ENCODE measurements at regions not wholly inside any gene's neighbourhood (a gene's known extent, or its start where the extent isn't known, plus 50 kb on each side); places are given as distances from the start of the nearest gene placed in this dataset.

DNA sequence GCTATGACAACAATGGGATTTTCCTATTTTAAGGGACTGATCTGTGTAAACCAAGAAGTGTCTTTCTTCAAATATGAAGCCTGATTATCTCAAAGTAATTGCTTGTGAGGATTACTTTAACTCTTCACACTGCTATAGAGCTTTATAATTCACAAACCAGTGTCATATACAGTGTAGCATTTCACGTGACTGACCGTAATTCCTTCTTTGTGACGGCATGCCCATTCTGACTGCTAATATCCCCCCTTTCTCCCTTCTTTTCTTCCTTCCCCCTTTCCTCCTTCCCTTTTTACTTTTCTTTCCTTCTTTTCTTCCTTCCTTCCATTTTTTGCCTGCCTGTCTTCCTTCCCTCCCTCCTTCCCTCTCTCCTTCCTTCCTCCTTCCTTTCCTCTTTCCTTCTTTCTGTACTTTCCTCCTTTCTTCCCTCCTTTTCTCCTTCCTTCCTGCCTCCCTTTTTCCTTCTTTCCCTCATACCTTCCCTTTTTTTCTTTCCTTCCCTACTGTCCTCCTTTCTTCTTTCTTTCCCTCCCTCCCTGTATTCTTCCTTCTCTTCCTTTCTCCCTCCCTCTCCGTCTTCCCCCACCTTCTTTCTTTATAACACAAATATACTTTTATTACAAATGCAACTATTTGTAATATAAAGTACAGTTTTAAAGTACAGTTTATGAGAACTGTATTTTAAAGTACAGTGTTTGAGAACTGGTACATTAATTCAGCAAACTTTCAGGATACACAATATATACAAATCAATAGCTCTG lies 75.0 kb upstream of the EXOC2 start:
- no peak for FAIRE-seq

DNA sequence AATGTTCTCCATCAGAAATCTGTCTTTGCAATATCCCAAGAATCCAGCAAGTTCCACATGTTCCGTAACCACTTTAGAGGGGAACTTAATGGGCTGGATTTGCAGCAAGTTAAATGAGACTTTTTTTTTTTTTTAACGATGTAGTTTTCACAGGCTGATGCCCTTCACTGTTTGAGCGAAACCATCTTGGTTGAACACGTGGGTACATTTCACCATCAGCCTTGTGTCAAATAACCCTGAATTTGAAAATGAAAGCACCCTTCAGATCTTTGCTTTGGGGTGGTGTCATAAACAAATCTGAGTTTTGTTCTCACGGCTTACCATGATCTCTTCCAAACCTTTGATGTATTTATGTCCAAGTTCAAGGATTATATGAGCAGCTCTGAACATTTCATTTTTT lies 73.7 kb upstream of the EXOC2 start:
- FAIRE-seq (no peak), DNase-seq (ENCODE audit: extremely low spot score, insufficient read length, low read depth) (no peak)

More for the DNA sequence above, 75.0 kb upstream of the EXOC2 start:
- no peak for DNase-seq (ENCODE audit: extremely low spot score, insufficient read length, low read depth)

DNA sequence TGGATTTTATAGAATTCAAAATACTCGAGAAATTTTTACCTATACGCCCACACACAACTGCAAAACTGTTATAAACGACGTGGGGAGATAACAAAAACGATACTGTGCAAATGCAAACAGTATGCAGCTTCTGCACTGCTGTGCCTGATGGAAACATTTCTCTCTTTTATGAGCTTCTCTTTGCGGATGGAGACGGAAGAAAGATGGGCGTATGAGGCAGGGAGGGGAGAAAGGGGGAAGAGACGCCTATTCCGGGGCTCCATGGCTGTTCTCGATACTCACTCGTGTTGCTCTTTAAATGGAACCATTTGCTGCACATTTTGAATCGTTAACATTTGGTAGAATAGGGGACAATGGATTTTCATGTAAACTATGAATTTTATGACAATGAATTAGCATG lies 69.1 kb upstream of the EXOC2 start:
- DNase-seq (ENCODE audit: extremely low spot score, insufficient read length, low read depth) (no peak), FAIRE-seq (no peak)

DNA sequence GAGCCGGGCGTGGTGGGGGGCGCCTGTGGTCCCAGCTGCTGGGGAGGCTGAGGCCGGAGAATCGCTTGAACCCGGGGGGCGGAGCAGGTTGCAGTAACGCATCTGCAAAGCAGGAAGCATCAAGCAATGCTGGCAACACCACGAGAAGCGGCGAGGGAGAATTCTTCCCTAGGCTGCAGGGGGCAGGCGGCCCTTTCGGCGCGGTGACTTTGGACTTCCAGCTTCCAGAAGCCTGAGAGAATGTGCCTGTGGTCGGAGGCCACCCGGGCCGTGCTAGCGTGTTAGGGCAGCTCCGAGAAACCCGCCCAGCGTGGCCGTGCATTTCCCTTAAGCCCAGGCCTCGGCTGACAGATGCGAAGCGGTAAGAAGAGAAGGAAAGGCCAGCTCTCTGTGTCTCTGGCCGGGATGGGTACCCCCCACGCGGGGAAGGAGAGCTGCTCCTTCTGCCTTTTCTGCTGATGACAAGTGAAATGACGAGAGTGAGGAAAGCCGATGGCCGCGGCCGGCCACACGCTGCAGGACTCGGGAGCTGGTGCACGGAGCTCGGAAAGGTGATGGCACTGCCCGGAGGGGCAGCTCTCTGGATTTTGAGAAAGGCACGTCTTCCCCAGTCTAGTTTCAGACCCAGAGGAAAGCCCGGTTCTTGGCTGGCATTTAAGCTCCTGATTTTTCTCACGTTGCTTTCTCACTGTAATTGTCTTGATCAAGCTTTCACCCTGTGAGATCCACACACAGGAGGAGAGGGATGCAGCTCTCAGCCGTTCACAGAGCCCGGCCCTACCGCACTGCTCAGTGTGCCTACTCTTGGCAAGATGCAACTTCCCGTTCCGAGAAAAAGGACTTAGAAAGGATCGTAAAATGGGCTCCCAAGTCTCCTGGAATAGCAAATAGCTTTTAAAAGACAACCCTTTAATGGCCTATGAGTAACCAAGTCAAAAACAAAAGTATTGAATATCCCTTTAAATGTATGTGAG lies 68.3 kb upstream of the EXOC2 start:
- FAIRE-seq, result no peak
- DNase-seq (ENCODE audit: extremely low spot score, insufficient read length, low read depth), result no peak

DNA sequence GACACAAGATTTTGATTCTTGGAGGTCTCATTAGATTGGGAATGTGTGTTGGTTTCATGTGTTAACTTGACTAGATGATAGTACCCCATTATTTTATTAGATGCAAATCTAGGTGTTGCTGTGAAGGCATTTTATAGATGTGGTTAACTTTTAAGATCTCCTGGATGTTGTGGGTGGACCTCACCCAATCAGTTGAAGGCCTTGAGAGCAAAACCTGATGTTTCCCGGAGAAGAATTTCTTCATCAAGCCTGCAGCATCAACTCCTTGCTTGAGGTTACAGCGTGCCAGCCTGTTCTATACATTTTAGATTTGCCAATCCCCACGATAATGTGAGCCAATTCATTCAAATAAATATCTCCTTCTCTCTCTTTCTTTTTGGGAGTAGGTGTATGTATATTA lies 66.8 kb upstream of the EXOC2 start:
- no peak for FAIRE-seq
- DNase-seq (ENCODE audit: extremely low spot score, insufficient read length, low read depth), result no peak

DNA sequence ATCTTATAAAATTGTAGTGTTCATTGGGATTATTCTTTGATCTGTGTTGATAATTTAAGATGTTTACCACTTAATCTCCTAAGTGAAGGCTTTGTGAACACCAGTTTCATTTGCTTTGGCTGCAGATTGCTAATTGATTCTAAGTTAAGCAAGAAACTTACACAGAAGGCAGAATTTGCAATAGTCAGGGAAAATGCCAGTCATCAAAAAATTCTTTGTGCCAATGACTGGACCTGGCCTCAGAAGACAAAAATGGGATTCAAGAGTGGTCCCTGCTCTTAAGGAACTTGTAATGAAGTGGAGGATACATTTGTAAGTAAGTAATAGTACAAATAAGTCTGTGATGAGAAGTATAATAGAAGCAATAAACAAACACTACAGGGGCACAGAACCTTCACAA lies 63.3 kb upstream of the EXOC2 start:
- DNase-seq (ENCODE audit: extremely low spot score, insufficient read length, low read depth), result no peak
- FAIRE-seq, result no peak

DNA sequence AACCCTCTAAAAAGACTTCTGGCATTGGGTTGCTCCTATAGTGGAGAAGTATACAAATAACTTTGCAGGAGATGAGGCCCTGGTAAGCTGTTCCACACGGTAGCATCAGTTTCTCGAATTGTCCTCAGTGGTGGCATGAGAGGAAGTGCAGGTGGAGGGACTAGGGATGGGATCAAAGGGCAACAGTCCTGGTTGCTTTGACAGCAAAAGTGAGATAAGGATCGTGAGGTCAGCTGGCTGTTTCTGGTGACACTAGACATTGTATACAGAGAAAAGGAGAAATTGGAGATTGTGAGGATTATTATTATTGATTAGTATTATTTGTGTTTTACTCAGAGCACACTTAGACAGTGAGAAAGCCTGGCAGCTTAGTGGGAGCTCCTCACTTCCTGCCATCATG lies 61.3 kb upstream of the EXOC2 start:
- no peak for FAIRE-seq
- DNase-seq (ENCODE audit: extremely low spot score, insufficient read length, low read depth), result no peak

DNA sequence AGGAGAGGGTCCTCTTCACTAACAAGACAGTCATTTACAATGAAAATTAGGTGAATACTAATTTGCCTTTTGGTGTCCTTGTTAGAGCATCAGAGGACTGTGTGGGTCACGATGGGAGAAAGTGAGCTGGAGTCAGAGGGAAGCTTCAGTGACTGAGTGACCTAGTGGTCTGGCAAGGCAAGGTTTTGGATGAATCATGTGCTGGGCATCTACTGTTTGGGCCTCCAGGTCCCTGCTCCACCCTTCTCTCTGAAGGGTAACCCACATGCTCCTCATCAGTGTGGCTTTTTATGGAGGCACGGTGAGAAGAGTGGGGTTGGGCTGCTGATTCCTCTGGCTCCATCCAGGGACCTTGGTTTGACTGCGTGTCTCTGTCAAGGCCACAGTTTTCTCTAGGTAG lies 60.5 kb upstream of the EXOC2 start:
- DNase-seq (ENCODE audit: extremely low spot score, insufficient read length, low read depth), result no peak
- no peak for FAIRE-seq

DNA sequence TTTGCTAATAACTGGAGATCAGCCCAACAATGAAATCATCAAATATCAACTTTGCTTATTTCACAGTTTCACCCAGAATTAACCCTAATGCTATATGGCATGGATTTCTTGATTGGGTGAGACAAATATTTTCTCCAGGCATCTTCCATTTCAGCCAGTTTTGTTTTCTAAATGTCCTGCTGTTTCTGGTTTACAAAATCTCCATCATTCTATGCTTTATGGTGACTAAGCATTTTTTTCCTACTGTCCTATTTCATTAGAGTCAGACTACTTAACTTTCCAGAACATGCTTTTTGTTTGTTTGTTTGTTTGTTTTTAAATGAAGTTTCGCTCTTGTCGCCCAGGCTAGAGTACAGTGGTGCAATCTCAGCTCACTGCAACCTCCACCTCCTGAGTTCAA lies 59.5 kb upstream of the EXOC2 start:
- no peak for DNase-seq (ENCODE audit: extremely low spot score, insufficient read length, low read depth)
- no peak for FAIRE-seq

DNA sequence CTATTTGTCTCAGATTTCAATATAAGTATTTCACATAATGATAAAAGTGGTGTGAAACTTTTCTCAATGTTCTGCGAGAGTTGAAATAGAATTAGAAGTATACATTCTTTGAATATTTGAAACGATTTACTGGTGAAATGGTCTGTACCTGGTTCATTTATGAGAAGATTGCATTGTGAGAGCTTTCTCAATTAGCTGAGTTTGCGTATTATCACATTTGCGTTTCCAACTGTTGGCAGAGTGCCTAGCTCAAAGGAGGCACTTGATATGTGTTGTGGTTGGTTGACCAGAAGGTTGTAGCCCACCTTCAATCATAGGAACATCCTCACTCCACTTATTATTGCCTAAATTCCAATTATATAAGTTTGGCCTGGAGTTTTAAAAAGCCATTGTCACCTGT lies 58.8 kb upstream of the EXOC2 start:
- no peak for DNase-seq (ENCODE audit: extremely low spot score, insufficient read length, low read depth)
- no peak for FAIRE-seq

DNA sequence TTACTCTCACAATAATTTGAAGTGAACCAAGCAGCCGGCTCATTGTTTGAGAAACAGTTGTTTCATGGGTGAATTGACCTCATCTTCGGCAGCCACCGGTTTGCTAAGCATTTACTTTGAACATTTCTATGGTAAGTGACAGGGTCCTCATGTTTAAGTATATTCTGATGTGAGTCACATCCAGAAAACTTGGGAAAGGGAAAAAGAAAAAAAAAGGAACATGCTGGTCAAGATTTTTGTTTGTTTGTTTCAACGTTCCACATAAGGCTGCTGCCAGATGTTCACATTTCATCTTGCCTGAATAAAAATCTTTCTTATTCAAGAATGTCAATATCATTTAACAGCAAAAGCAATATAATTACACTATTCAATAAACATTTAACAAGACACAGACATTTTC lies 55.0 kb upstream of the EXOC2 start:
- FAIRE-seq (no peak), DNase-seq (ENCODE audit: extremely low spot score, insufficient read length, low read depth) (no peak)

DNA sequence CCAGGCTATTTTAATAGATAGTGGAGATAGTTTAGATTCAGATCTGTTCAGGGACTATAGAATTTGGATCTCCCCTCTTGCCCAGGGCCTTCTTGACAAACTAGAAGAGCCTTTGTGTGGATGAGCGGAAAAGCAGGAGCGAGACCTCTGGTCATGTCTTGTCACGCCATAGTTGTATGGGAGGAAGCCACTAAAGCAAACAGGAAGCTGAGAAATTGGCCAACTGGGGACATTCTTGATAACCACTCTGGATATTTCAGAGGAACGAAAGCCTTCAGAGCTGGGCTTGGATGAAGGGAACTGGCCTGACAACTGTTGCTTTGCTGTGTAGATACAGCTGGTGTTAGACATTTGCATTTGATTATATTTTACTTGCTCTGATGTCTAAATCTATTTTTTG lies 54.1 kb upstream of the EXOC2 start:
- no peak for FAIRE-seq
- no peak for DNase-seq (ENCODE audit: extremely low spot score, insufficient read length, low read depth)

DNA sequence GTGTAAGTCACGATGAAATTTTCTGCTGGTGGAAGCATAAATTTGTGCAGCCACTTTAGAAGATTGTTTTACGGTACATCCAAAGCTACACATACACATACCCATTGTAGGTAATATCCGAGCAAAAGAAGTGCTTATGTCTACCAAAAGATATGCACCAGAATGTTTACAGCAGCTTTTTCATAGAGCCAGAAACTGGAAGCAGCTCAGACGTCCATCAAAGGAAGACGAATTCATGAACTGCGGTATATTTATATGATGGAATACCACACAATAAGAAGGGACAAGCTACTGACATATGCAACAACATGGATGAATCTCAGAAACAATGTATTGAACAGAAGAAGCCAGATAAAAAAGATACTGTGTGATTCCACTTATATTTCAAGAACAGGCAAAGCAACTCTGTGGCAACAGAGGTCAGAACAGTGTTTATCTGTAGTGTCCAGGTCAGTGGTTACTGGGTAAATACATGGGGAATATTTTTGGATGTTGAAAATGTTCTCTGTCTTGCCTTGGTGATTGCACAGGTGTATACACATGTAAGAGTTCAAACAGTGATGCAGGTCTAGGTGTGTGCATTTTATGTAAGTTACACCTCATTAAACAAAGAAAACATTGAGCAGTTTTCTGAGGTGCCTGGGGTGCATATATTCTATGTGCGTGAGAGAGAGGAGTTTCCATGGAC lies 51.9 kb upstream of the EXOC2 start:
- FAIRE-seq, result no peak

DNA sequence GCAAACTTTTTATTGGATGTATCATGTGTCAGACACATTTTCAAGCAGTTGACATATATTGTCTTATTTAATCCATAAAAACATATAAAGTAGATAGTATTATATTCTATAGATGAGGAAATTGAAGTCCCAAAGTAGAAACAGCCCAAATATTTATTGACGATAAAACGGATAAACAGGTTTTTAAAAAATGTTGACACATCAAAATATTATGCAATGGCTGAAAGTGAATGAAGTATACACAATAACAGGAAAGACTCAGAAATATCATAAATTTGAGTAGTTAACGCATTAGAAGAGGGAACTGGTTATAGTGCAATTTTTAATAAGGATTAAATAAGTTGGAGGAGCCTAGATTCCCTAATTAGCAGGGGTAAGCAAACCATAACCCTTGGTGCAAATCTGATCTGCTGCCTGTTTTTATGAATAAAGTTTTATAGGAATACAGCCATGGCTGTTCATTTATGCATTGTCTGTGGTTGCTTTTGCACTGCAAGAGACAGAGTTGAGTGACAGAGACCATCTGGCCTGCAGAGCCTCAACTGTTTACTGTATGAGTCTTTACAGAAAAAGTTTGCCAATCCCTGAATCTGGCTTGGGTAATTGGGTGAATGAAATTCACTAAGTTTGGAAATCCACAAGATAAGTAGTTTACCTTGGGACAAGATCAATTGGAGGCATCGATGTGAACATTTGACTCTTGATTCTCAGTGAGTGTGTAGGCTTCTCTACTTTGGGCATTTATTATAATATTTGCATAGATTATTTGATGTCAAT lies 50.6 kb upstream of the EXOC2 start:
- DNase-seq (ENCODE audit: extremely low spot score, insufficient read length, low read depth) (no peak), FAIRE-seq (no peak)

More for the DNA sequence above, 51.9 kb upstream of the EXOC2 start:
- DNase-seq (ENCODE audit: extremely low spot score, insufficient read length, low read depth), result no peak

Data from GM18507 (cell line).